HG03460 (cell line): ENCODE measurements at regions not wholly inside any gene's neighbourhood (a gene's known extent, or its start where the extent isn't known, plus 50 kb on each side); places are given as distances from the start of the nearest gene placed in this dataset.
"Not testable (repeated sequence)": the region's sequence is repeated elsewhere in the genome, so short reads cannot be mapped to it uniquely, and the experiment has no call there.

Experiments used
- ATAC-seq: cut with Tn5 transposase; IDR thresholded peaks from one replicate; pipeline ENCODE4 v1.9.1; 2021; ENCODE audit not compliant: unreplicated experiment

- ATAC-seq, result not testable (repeated sequence)
Observed at GRCh38 chr5:25238720-25239119, 593.9 kb upstream of the CDH10 start.

- ATAC-seq, result no peak
Observed at GRCh38 chr5:25224316-25224982, 579.7 kb upstream of the CDH10 start.

GRCh38 chr5:25199902-25200301, 555.1 kb upstream of the CDH10 start:
- ATAC-seq, result not testable (repeated sequence)

GRCh38 chr5:25190521-25191000, 545.8 kb upstream of the CDH10 start:
- ATAC-seq, result no peak

GRCh38 chr5:25181249-25181648, 536.5 kb upstream of the CDH10 start:
- no peak for ATAC-seq

- not testable (repeated sequence) for ATAC-seq
Observed at GRCh38 chr5:25162616-25163015, 517.8 kb upstream of the CDH10 start.

- no peak for ATAC-seq
Observed at GRCh38 chr5:25160891-25161290, 516.1 kb upstream of the CDH10 start.

- ATAC-seq, result no peak
Observed at GRCh38 chr5:25150819-25151218, 506.0 kb upstream of the CDH10 start.

- no peak for ATAC-seq
Observed at GRCh38 chr5:25128606-25129005, 483.8 kb upstream of the CDH10 start.

GRCh38 chr5:25119650-25120049, 474.9 kb upstream of the CDH10 start:
- no peak for ATAC-seq

GRCh38 chr5:25107853-25108252, 463.1 kb upstream of the CDH10 start:
- no peak for ATAC-seq

- ATAC-seq, result no peak
Observed at GRCh38 chr5:25099538-25099937, 454.8 kb upstream of the CDH10 start.

- ATAC-seq, result no peak
Observed at GRCh38 chr5:25095261-25095660, 450.5 kb upstream of the CDH10 start.

GRCh38 chr5:25094219-25094618, 449.4 kb upstream of the CDH10 start:
- no peak for ATAC-seq

GRCh38 chr5:25091921-25092320, 447.1 kb upstream of the CDH10 start:
- no peak for ATAC-seq

GRCh38 chr5:25090854-25091253, 446.1 kb upstream of the CDH10 start:
- ATAC-seq, result no peak

GRCh38 chr5:25090275-25090674, 445.5 kb upstream of the CDH10 start:
- no peak for ATAC-seq

GRCh38 chr5:25088689-25089088, 443.9 kb upstream of the CDH10 start:
- not testable (repeated sequence) for ATAC-seq

- ATAC-seq, result not testable (repeated sequence)
Observed at GRCh38 chr5:25083261-25083660, 438.5 kb upstream of the CDH10 start.

- no peak for ATAC-seq
Observed at GRCh38 chr5:25066239-25066638, 421.5 kb upstream of the CDH10 start.

GRCh38 chr5:25064306-25064705, 419.5 kb upstream of the CDH10 start:
- ATAC-seq, result no peak

GRCh38 chr5:25060575-25060974, 415.8 kb upstream of the CDH10 start:
- ATAC-seq, result no peak

GRCh38 chr5:25056836-25057235, 412.1 kb upstream of the CDH10 start:
- no peak for ATAC-seq
